ENCODE measurements at regions not wholly inside any gene's neighbourhood (a gene's known extent, or its start where the extent isn't known, plus 50 kb on each side); places are given as distances from the start of the nearest gene placed in this dataset.

- no peaks in the 10 kb centered on the region for H3K27me3 ChIP-seq (ENCODE audit: control insufficient read depth, insufficient read depth, low read length)
- H3K79me2 ChIP-seq = no peaks in the 10 kb centered on the region
- TF ChIP-seq CTCF (IDR thresholded peaks at IDR 0.05) = no peak
- H3K4me1 ChIP-seq = no peaks in the 10 kb centered on the region
- peak overlapping the region; percentile 32 for H3K4me3 ChIP-seq (ENCODE audit: low read depth, low read length)
- peak overlapping the region; percentile 79 for H2AFZ ChIP-seq
- no peak overlapping the region for H3K27ac ChIP-seq
- H3K9me3 ChIP-seq (ENCODE audit: control insufficient read depth, low read length) = no peaks in the 10 kb centered on the region
- no peak overlapping the region for H3K9ac ChIP-seq
- H3K4me2 ChIP-seq (ENCODE audit: low read length) = peak overlapping the region; percentile 71
- H3K36me3 ChIP-seq (ENCODE audit: control insufficient read depth, insufficient read depth, low read length) = no peaks in the 10 kb centered on the region
Observed at GRCh38 chr21:34201481-34201858, 128.1 kb downstream of the MRPS6 start.

GRCh38 chr21:34202553-34203372 lies 129.4 kb downstream of the MRPS6 start:
- no peak overlapping the region for H3K27ac ChIP-seq
- H2AFZ ChIP-seq = peak overlapping the region; percentile 79
- H3K79me2 ChIP-seq = no peaks in the 10 kb centered on the region
- H3K4me2 ChIP-seq (ENCODE audit: low read length) = peak overlapping the region; percentile 71
- no peaks in the 10 kb centered on the region for H3K36me3 ChIP-seq (ENCODE audit: control insufficient read depth, insufficient read depth, low read length)
- no peaks in the 10 kb centered on the region for H3K4me1 ChIP-seq
- H3K9me3 ChIP-seq (ENCODE audit: control insufficient read depth, low read length) = no peaks in the 10 kb centered on the region
- H3K9ac ChIP-seq = no peak overlapping the region
- TF ChIP-seq CTCF (IDR thresholded peaks at IDR 0.05) = no peak
- H3K27me3 ChIP-seq (ENCODE audit: control insufficient read depth, insufficient read depth, low read length) = no peaks in the 10 kb centered on the region
- H3K4me3 ChIP-seq (ENCODE audit: low read depth, low read length) = peak overlapping the region; percentile 32

GRCh38 chr21:34203851-34204420 lies 130.6 kb downstream of the MRPS6 start:
- H3K9me3 ChIP-seq (ENCODE audit: control insufficient read depth, low read length) = no peaks in the 10 kb centered on the region
- TF ChIP-seq CTCF (IDR thresholded peaks at IDR 0.05) = no peak
- H3K36me3 ChIP-seq (ENCODE audit: control insufficient read depth, insufficient read depth, low read length) = no peaks in the 10 kb centered on the region
- no peak overlapping the region for H3K4me2 ChIP-seq (ENCODE audit: low read length)
- no peak overlapping the region for H3K4me3 ChIP-seq (ENCODE audit: low read depth, low read length)
- H3K27ac ChIP-seq = no peak overlapping the region
- no peaks in the 10 kb centered on the region for H3K4me1 ChIP-seq
- no peaks in the 10 kb centered on the region for H3K79me2 ChIP-seq
- no peak overlapping the region for H2AFZ ChIP-seq
- H3K9ac ChIP-seq = no peak overlapping the region
- H3K27me3 ChIP-seq (ENCODE audit: control insufficient read depth, insufficient read depth, low read length) = no peaks in the 10 kb centered on the region

GRCh38 chr21:34204481-34205439 lies 131.4 kb downstream of the MRPS6 start:
- H2AFZ ChIP-seq = no peak overlapping the region
- no peaks in the 10 kb centered on the region for H3K79me2 ChIP-seq
- no peaks in the 10 kb centered on the region for H3K36me3 ChIP-seq (ENCODE audit: control insufficient read depth, insufficient read depth, low read length)
- no peak overlapping the region for H3K4me3 ChIP-seq (ENCODE audit: low read depth, low read length)
- no peak overlapping the region for H3K4me2 ChIP-seq (ENCODE audit: low read length)
- no peaks in the 10 kb centered on the region for H3K4me1 ChIP-seq
- no peaks in the 10 kb centered on the region for H3K27me3 ChIP-seq (ENCODE audit: control insufficient read depth, insufficient read depth, low read length)
- no peak for TF ChIP-seq CTCF (IDR thresholded peaks at IDR 0.05)
- H3K9me3 ChIP-seq (ENCODE audit: control insufficient read depth, low read length) = no peaks in the 10 kb centered on the region
- H3K9ac ChIP-seq = no peak overlapping the region
- no peak overlapping the region for H3K27ac ChIP-seq
